Endothelial cell of umbilical vein (primary cell): ENCODE measurements at regions not wholly inside any gene's neighbourhood (a gene's known extent, or its start where the extent isn't known, plus 50 kb on each side); places are given as distances from the start of the nearest gene placed in this dataset.

ENCODE experiments used
- BruUV-seq: library from RNA; stranded (reverse); fragments of 400-500 nt; replicated peaks from 2 replicates; lab custom pipeline; 2021; lab: Mats Ljungman, UMichigan
- CTCF ChIA-PET: fragments of 300-600, 350-600 bp; sonication (Branson Sonifier 250); formaldehyde crosslinking; loops from one replicate; lab custom pipeline; 2021; ENCODE audit warnings: antibody characterized with exemption, inconsistent platforms; lab: Charles Lee
- POLR2A ChIA-PET: fragments of 300-600, 350-600 bp; sonication (Branson Sonifier 250); formaldehyde crosslinking; loops from one replicate; lab custom pipeline; 2021; ENCODE audit warnings: antibody characterized with exemption, inconsistent platforms; lab: Charles Lee
- DNase-seq: peaks from one replicate; pipeline ENCODE4 v3.0.0-alpha.2; 2011; ENCODE audit warnings: low read depth, low spot score
- FAIRE-seq: peaks from 2 replicates; lab custom pipeline; 2011; peaks lifted over from hg19 to GRCh38; lab: Jason Lieb, UNC
- H2AFZ ChIP-seq: 2 replicates; pipeline ENCODE4 v1.6.0; 2012; ENCODE audit warnings: low read depth, low read length, control low read depth, inconsistent platforms
- H3K27ac ChIP-seq: 2 replicates; pipeline ENCODE4 v1.5.1; 2011; ENCODE audit warnings: low read depth, mild to moderate bottlenecking, control low read depth, low read length, moderate library complexity; ENCODE audit not compliant: insufficient read depth
- H3K27me3 ChIP-seq, 2 experiments: 2 replicates each; pipeline versions ENCODE4 v1.6.0 to v1.6.1; 2011; ENCODE audit warnings: low read length in 2 of 2, mixed read lengths in 1 of 2; ENCODE audit not compliant: control insufficient read depth in 2 of 2, insufficient read depth in 2 of 2
- H3K36me3 ChIP-seq, 2 experiments: 2 replicates in 1 of 2; 3 replicates in 1 of 2; pipeline ENCODE4 v1.5.1; 2011; ENCODE audit warnings: low read length in 2 of 2, mild to moderate bottlenecking in 1 of 2, moderate library complexity in 1 of 2; ENCODE audit not compliant: control insufficient read depth in 2 of 2, insufficient read depth in 2 of 2; ENCODE audit errors: extremely low read depth in 1 of 2
- H3K4me1 ChIP-seq: 3 replicates; pipeline ENCODE4 v1.5.1; 2011; ENCODE audit warnings: mild to moderate bottlenecking, low read length; ENCODE audit not compliant: control insufficient read depth, insufficient read depth; ENCODE audit errors: extremely low read depth
- H3K4me2 ChIP-seq: 2 replicates; pipeline ENCODE4 v1.6.1; 2011; ENCODE audit warnings: low read length, control low read depth, mixed read lengths; ENCODE audit not compliant: insufficient read depth
- H3K4me3 ChIP-seq, 3 experiments: fragments of 200-600 bp in 1 of 3; sonication (generic), shearing (Covaris generic) in 1 of 3; replicated peaks in 1 of 3; 2 replicates each; pipeline ENCODE4 v1.5.1; 2011 to 2016; ENCODE audit warnings: control low read depth in 3 of 3, low read length in 3 of 3, mild to moderate bottlenecking in 2 of 3, inconsistent platforms in 1 of 3, low read depth in 1 of 3, moderate library complexity in 1 of 3; ENCODE audit not compliant: insufficient read depth in 1 of 3
- H3K79me2 ChIP-seq: 2 replicates; pipeline ENCODE4 v1.6.0; 2012; ENCODE audit warnings: low read length, inconsistent platforms; ENCODE audit not compliant: control insufficient read depth, insufficient read depth
- H3K9ac ChIP-seq: replicated peaks from 2 replicates; pipeline ENCODE3; 2011; ENCODE audit warnings: low read length, control low read depth; ENCODE audit not compliant: insufficient read depth; ENCODE audit errors: extremely low read depth
- H3K9me1 ChIP-seq: replicated peaks from 3 replicates; pipeline ENCODE4 v1.6.0; 2011; ENCODE audit warnings: mild to moderate bottlenecking, low read length; ENCODE audit not compliant: control insufficient read depth, insufficient read depth; ENCODE audit errors: extremely low read depth
- H3K9me3 ChIP-seq: replicated peaks from 2 replicates; pipeline ENCODE4 v1.5.1; 2012; ENCODE audit warnings: low read length, inconsistent platforms; ENCODE audit not compliant: control insufficient read depth, insufficient read depth
- H4K20me1 ChIP-seq: replicated peaks from 2 replicates; pipeline ENCODE3; 2011; ENCODE audit warnings: mild to moderate bottlenecking, low read length; ENCODE audit not compliant: control insufficient read depth, insufficient read depth; ENCODE audit errors: extremely low read depth
- CTCF ChIP-seq, 2 donors: IDR thresholded peaks; 1 replicate in 1 of 2; 2 replicates in 1 of 2; pipeline ENCODE4 v1.5.1; 2011; ENCODE audit warnings: low read length in 2 of 2, mild to moderate bottlenecking in 2 of 2, moderate library complexity in 2 of 2, control low read depth in 1 of 2, inconsistent platforms in 1 of 2, low read depth in 1 of 2; ENCODE audit not compliant: insufficient read depth in 1 of 2; ENCODE audit errors: extremely low read depth in 1 of 2
- EZH2 ChIP-seq: IDR thresholded peaks from 2 replicates; pipeline ENCODE4 v1.6.1; 2012; ENCODE audit warnings: borderline replicate concordance, low read depth, mild to moderate bottlenecking, moderate library complexity, low read length, inconsistent platforms; ENCODE audit not compliant: severe bottlenecking
- FOS ChIP-seq: IDR thresholded peaks from 2 replicates; pipeline ENCODE4 v1.6.1; 2011; ENCODE audit warnings: mild to moderate bottlenecking, low read length, moderate library complexity, borderline replicate concordance; ENCODE audit not compliant: insufficient read depth
- GATA2 ChIP-seq: IDR thresholded peaks from 2 replicates; pipeline ENCODE4 v1.7.0; 2011; ENCODE audit warnings: low read depth, mild to moderate bottlenecking, moderate library complexity, mixed read lengths, low read length; ENCODE audit not compliant: insufficient read length, insufficient read depth
- JUN ChIP-seq: IDR thresholded peaks from 2 replicates; pipeline ENCODE4 v1.6.1; 2011; ENCODE audit warnings: borderline replicate concordance, low read depth; ENCODE audit not compliant: insufficient read length, insufficient read depth
- MAX ChIP-seq: IDR thresholded peaks from 2 replicates; pipeline ENCODE4 v1.6.1; 2011; ENCODE audit not compliant: insufficient read depth, insufficient read length
- MYC ChIP-seq: IDR thresholded peaks from one replicate; pipeline ENCODE4 v1.6.1; 2011; ENCODE audit warnings: mild to moderate bottlenecking, low read depth, low read length
- POLR2A ChIP-seq: IDR thresholded peaks from 2 replicates; pipeline ENCODE4 v1.6.1; 2012; ENCODE audit warnings: low read depth, mild to moderate bottlenecking, control low read depth, low read length
- POLR2AphosphoS5 ChIP-seq: IDR thresholded peaks from 2 replicates; pipeline ENCODE4 v1.6.1; 2012; ENCODE audit warnings: low read depth, mild to moderate bottlenecking, control low read depth, low read length, moderate library complexity; ENCODE audit not compliant: insufficient read depth
- dilution Hi-C: fragments of 300-500 bp; cut with MboI; formaldehyde crosslinking; loops from one replicate; pipeline ENCODE4 v1.15.0; 2019; ENCODE audit warnings: low sequenced_read_pairs; ENCODE audit not compliant: extremely low pct_ligation_motif_present
- intact Hi-C: fragments of 100-400 bp; cut with micrococcal nuclease; formaldehyde crosslinking; loops from one replicate; pipeline ENCODE4 v1.10.0; 2022

- BruUV-seq, result no TSS peak
- intact Hi-C loops, result no loop called here
- Histone ChIP-seq H3K27me3 (no peaks in the 10 kb centered on the region), H2AFZ (no peak overlapping the region), H3K4me1 (no peaks in the 10 kb centered on the region), H3K9me1 (no peaks in the 10 kb centered on the region), H3K79me2 (no peaks in the 10 kb centered on the region), H3K9ac (no peak overlapping the region), H3K4me2 (no peak overlapping the region), H4K20me1 (no peaks in the 10 kb centered on the region), H3K27ac (no peak overlapping the region), H3K9me3 (no peaks in the 10 kb centered on the region), H3K36me3 (no peaks in the 10 kb centered on the region), H3K4me3 (no peak overlapping the region)
- CTCF ChIA-PET, result interaction anchor here (0.9 to 1.0 kb wide), 2 partner anchors 17 to 26 kb away, joined by 3 read pairs; no protein-coding TSS in a partner anchor
- POLR2A ChIA-PET, result no interaction called here
- DNase-seq (no peak), FAIRE-seq (no peak)
- dilution Hi-C loops, result no loop called here
- TF ChIP-seq GATA2 (no peak), FOS (no peak), JUN (no peak), CTCF (IDR thresholded peaks at IDR 0.05; ENCODE audit: extremely low read depth in 1 of 2, insufficient read depth in 1 of 2, low read depth in 1 of 2, low read length in 2 of 2) (no peak), POLR2AphosphoS5 (no peak), POLR2A (no peak), MYC (no peak), MAX (no peak), EZH2 (no peak)
These were observed 464.4 kb upstream of the TUSC1 start for GRCh38 chr9:26142631-26143030.
